GM18867 (cell line): ENCODE measurements at regions not wholly inside any gene's neighbourhood (a gene's known extent, or its start where the extent isn't known, plus 50 kb on each side); places are given as distances from the start of the nearest gene placed in this dataset.

ENCODE experiments used
- ATAC-seq: cut with Tn5 transposase; IDR thresholded peaks from one replicate; pipeline ENCODE4 v1.9.1; 2021; ENCODE audit warnings: mild to moderate bottlenecking, moderate library complexity; ENCODE audit not compliant: unreplicated experiment

DNA sequence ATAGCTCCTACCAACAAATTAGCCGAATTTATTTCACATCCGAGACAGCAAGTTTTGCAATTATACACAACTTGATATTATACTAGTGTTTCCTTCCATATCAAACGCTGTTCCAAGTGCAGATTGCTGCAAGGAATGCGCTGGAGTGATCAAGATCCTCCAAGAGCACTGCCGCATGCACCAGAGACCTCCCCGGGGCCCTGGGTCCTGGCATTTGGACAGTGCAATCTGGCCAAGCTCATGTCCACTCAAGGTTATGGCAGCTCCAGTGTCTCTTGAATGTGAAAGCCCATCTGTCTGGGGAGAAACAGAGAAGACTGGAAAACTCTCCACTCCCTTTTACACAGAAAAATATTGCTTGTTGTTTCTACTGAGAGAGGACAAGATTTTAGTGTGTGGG, 111.9 kb downstream of the HSPH1 start:
- no peak for ATAC-seq

DNA sequence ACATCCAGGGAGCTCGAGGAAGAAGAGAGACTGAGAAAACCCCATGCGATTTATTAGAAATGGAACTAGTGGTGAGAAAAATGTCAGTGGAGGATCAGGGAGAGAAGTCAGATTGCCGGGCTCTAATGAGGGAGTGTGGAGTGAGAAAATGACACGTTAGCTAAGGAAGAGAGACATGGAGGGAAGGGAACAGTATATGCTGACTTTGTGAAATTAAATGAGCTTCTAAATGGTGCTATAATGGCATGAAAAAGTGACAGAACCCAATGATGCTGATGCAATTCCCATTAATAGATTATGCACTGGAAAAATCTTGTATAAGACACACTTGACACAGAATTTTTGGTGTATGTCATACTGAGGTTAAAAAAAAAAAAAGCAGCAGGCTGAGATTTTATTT, 112.6 kb downstream of the HSPH1 start:
- no peak for ATAC-seq

- ATAC-seq = no peak
Observed at GRCh38 chr13:31048521-31048920, 113.2 kb downstream of the HSPH1 start.

DNA sequence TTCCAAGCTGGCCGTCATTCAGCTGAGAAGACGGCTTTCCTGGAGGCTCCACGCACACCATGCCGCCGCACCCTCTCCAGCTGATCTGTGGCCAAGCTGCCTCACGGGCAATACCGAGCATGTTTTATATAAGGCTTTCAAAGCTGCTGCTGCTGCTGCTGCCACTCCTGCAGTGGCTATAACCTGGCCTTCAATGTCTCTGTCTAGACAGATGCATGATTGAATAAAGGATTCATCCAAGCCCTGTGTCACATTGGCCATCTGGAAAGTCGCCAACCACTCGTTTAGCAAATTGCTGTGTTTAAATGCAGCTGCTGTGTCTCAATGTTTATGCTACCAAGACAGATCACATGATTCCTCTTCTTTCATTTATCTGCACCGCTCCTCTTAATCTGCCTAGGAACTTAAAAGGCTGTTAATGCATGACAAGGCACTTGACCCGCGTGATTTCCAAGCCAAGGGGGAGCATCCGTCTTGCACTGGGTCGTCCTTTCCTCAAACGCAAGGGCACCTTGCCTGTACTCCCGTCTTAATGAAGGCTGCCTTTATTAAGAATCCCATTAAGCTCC, 114.3 kb downstream of the TEX26 start:
- no peak for ATAC-seq

DNA sequence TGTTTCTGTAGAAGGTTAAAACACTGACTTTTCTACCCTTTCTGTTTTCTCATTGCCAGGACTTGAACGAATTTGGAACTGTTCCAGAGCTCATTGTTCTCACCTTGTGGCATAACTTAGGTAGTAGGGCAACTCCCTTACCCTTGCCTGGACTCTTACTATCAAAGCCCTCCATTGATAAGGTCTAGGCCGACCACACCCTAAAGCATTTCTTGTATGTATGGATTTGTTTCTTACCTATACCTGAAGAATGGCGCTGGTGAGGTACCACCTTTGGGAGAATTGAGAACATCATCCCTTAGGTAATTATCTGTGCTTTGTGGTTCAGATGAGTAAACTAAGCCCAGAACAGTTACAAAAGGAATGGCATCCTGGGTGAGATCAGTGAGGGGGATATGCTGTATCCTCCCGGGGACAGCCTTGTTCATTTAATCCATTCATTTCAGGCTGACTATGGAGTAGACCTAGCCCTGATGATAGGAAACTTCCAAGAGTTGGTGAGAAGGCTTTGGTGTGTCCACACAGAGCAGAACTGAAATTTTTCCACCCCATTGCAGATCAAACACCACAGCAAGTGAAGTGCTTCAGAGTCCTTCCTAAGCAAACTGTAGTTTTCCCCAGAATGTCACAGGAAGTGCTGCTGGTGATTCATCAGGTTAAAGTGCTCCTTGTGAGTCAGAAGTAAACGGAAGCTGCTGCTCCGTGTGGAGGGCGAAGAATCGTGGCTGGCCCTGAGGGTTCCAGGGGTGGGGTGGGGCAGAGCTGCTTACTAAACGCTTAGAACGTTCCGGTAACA, 113.0 kb downstream of the TEX26 start:
- ATAC-seq = no peak

- peak; percentile 88 for ATAC-seq
Observed at GRCh38 chr13:31044364-31045285, 112.2 kb downstream of the TEX26 start.

DNA sequence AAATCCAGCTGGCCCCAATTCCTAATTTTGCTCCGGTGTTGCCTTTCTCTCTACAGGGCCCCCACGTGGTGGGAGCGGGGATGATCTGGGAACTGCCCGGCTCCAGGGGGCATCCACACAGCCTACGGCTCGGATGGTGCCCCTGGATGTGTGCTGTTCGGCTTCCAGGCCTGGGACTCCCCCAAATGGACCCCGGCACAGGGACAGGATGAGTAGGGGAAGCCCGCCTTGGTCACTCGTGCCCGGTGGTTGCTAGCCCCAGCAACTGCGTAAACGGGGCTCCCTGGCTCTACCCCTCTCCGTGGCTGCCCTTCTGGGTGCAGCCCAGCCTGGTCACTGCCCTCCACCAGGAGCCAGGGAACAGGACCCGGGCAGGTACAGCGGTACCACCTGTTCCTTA, 111.5 kb downstream of the TEX26 start:
- peak; percentile 3 for ATAC-seq

DNA sequence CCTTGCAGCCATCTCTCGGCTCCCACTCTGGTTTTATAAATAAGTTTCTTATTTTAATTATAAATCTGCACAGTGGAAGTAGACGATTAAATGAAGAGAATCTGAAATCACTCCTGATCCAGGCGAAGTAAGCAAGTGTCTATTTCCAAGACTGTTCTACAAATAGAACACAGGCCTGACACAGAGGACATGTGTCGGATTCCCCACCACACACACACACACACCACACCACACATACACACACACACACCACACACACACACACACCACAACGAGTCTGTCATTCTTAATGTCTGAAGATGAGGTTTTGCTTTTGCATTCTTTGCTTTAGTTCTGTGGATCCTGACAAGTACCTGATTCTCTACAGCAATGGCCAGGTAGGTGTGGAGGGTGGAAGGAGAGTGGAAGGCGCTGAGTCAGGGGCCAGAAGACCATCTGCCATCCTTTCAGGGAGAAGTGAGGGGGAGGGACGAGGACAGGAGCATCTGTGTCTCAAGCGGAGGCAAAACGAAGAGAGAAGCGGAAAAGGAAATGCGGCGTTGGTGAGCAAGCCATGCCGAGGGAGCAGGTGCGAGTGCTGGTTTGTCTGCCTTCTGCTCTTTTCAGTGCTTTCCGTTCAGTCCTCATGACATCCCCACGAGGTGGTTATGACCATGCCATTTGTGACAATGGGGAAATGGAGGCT, 110.2 kb downstream of the TEX26 start:
- ATAC-seq = peak; percentile 19

DNA sequence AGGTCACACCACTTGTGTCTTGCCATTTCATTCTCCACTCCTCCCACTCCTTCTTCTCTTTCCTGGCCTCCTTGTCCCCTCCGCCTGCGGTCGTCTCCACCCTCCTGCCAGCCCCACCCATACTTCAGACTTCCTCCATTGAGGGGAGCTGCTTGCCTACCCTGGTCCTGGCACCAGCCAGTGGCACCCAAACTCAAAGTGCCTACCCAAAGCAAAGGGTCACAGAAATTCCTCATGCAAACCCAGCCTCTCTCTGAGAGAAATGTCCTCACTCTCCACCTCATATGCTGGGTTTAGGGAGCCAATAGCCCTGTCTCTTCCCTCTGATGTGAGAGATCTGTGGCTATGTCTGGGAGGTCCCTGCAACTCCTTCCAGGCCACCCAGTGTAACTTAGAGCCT, 109.6 kb downstream of the TEX26 start:
- no peak for ATAC-seq

GRCh38 chr13:31038834-31039552, 106.5 kb downstream of the TEX26 start:
- peak; percentile 77 for ATAC-seq

DNA sequence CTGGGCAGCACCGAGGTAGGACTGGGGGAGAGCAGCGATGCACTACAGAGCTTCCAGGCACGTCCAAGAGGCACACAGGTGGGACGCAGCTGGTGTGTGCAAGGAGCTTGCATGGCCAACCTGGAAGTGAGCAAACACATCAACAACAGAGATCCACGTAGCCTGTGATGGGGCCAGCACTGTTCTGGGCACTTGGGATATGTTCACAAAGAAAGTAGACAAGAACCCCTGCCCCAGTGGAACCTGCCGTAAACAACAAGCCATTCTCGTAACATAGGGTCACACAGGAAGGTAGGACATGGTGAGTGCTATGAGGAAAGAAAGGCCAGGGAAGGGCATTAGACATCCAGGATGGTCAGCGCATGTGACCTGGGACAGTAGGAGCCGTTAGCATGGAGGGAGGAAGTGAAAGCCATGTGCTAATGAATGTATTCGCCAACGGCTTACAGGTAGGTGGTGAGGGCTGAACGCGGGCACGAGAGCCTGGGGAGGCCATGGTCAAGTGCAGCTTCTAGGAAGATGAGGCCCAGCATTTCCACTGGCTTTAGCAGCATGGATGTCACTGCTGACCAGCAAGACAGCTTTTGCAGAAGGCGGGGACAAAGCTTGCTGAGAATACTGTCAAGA, 105.5 kb downstream of the TEX26 start:
- no peak for ATAC-seq

DNA sequence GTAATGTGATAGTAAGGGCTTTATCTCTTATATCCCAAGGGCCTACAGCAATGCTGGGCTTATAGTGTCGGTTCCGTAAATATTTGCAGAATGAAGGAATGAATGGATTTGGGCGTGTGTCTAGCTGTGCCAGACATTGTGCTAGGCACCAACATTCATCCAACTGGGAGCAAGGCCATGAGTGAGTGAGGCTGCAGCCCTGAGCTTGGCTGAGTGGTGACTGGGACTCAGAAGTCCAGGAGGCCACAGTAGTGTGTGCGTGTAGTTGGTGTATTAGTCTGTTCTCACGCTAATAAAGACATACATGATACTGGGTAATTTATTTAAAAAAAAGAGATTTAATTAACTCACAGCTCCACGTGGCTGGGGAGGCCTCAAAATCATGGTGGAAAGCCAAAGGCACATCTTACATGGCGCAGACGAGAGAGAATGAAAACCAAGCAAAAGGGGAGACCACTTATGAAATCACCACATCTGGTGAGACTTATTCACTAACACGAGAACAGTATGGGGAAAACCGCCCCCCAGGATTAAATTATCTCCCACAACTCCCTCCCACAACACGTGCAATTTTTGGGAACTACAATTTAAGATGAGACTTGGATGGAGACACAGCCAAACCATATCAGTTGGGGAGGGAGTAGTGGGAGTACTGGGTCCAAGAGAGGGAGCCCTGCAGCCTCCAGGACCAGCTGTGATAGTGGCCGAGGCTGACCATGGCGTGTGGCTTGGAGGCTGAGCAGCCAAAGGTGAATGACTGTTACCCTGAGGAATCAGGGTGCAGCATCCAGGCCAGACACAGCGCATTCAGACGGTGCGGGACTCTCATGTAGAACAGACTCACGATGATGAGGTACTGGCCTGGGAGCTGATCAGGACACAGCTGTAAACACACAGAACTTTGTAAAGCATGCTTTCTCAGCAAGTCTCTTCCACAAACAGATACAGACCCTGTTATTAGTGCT, 104.6 kb downstream of the TEX26 start:
- ATAC-seq = no peak

DNA sequence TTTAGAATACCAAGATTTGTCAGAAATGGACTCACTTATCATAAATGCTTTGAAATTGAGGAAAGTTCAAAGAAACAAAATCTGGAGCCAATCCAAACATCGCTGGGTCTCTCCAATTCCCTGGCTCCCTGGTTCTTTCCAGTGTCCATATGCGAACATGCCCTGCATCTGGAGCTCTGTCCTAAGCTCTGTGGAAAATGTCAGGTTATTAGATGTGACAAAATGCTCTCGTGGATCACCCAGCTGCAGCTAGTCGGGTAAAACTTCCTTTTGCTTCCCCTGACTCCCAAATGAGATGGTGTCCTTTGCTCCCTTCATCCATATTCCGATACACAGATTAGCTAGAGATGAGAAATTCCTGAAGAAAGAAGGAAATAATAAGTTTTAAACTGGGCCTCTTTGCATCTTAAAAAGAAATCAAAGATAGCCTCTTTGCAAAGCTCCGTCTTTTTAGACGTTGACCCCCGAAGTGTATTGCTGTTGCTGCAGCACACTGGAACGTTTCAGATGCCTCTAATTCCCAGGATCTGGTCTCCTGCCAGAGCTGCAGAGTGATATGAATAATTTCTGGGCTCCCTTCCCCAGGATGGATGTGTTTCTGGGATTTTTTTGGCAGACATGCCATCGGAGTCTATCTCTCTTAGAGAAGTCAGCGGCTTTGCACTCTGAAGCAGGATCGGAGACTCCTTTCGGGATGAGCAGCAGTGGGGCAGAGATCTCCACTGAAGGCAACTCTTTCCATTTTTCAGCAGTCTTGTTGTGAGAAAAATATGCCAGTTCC, 102.9 kb downstream of the TEX26 start:
- ATAC-seq = no peak

DNA sequence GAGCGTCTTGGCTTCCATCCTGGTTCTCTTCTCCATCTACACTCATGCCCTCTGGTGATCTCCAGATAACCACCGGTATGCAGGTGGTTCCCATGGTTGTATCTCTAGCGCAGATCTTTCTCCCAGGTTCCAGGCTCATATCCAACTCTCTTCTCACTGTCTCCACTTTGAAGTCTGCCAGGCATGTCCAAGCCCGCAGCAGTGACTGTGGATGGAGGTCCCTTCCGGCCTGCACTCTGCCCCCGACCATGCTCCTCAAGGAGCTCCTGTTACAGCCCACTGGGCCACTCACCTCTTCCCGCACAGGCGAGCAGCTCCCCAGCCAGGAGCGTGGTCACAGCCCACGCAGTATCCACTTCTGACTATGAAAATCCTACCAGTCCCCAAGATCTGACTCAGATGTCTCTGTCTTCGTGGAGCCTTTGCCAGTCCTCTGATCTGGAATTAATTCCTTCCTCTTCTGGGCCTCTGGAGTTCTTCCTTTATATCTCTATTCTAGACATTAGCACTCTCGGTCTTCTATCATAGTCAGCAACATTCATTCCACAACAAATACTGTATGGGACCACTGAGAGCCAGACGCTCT, 100.2 kb downstream of the TEX26 start:
- ATAC-seq = no peak

DNA sequence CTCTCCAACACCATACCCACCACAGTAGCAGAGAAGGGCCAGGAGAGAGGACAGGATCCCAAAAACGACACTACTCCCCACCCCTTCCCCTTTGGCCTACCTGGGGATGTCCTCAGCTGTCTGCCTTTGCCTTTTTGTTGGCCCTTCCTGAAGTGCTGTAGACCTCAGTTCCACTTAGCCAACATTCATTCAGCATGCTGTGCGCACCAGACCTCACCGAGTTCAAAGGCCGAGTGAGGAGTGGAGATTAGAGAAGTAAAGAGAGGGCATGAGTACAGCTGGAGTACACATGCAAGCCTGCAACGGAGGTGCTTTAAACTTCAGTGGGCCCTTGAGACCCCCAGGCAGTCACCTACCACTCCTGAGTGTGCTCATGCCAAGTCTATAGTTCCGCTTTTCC, 99.0 kb downstream of the TEX26 start:
- ATAC-seq = no peak

GRCh38 chr13:31029102-31029501, 96.6 kb downstream of the TEX26 start:
- ATAC-seq = no peak

DNA sequence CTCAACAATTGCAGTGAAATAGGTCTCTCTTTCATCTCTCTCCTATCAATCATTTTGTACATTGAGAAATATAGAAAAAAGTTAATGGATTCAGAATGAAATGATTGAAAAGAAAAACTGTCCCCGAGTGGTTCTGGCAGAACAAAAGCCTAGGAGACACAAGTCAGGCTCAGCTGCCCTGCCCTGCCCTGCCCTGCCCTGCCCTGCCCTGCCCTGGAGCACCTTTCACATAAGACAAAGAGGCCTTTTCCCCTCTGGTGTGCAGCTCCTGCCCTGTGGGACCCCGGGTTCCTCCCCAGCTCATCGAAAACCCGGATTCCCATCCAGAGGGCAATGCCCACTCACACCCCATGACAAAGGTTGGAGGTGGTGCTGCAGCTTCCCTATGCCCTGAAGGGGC, 94.7 kb downstream of the TEX26 start:
- no peak for ATAC-seq
